ENCODE measurements at regions not wholly inside any gene's neighbourhood (a gene's known extent, or its start where the extent isn't known, plus 50 kb on each side); places are given as distances from the start of the nearest gene placed in this dataset.

DNA sequence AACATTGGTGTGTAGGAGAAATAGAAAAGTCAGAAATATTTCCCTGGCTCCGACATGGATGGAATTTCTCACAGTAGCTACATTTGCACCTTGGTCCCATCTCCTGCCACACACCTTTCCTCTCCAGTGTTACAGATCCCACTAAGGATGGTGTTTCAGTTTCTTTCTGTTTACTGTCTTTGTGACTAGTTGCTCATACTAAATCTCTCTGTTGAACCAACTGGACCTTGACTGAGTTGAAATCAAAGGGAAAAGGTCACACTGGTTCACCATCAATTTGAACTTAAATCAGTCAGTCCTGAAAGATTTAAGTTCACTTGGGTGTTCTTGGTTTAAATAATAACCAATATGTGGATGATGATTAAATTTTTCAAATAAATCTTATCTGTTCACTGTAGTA lies 754.2 kb downstream of the OTOL1 start:
- no peak overlapping the region for H3K4me3 ChIP-seq (replicated peaks; ENCODE audit: low read depth, low read length)
- no peak for DNase-seq (ENCODE audit: low read depth)
- TF ChIP-seq CTCF (IDR thresholded peaks at IDR 0.05; ENCODE audit: low read length, missing control alignments), result no peak

- TF ChIP-seq CTCF (IDR thresholded peaks at IDR 0.05; ENCODE audit: low read length, missing control alignments), result no peak
- no peak overlapping the region for H3K4me3 ChIP-seq (replicated peaks; ENCODE audit: low read depth, low read length)
- no peak for DNase-seq (ENCODE audit: low read depth)
Measured at GRCh38 chr3:162262129-162262528, 765.5 kb downstream of the OTOL1 start.

DNA sequence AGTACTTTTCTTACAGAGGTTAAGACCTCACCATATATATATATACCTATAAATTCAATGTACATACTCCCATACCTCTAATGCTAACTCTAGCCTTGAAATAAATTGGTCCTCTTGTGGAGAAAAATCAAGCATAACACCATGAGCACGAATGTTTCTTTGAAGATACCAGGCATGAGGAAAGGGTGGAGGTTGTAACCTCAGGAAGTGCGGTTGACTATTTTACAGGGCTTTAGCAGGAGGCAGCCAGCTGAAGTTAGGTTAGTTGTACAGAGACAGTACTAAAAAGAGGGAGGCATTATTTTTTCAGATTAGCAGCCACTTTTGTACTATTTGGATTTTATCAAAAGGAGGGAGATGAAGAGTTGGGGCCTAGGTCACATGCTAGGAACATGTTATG lies 767.0 kb downstream of the OTOL1 start:
- no peak for TF ChIP-seq CTCF (IDR thresholded peaks at IDR 0.05; ENCODE audit: low read length, missing control alignments)
- DNase-seq (ENCODE audit: low read depth), result no peak
- H3K4me3 ChIP-seq (replicated peaks; ENCODE audit: low read depth, low read length), result no peak overlapping the region

DNA sequence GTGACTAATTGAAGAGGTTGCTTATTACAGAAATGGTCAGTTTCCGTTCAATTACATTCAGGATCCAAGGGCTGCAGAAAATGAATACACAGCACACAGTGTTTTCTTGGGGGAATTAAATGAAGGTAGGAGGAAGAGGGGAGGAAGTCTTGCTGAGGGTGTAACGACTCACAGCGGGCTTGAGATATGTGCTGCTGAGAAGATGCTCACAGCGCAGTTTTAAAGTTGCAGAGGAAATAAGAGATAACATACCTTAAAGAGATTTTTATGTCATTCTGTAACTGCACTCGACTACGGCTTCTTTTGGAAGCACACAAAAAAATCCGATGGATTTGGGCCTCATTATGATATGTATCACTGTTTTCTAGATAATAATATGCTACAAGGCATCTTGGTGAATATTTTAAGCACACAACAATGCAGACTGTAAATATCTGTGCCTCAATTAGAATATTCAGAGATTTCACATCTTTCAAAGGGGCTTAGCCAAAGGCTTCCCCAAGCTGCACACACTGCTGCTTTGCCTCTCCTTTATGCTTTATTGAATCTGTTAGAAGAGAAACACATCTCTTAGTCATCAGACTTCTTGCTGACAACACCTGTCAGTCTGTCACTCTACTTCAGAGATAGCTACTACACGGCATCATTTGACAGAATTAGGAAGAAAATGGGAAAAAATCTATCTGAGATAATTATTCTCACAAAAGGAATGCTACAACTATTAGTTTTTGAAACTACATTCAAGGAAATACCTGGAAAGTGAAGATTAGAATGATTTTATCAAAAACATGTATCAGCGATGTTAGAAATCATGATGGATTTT lies 773.2 kb downstream of the OTOL1 start:
- DNase-seq (ENCODE audit: low read depth), result no peak
- no peak overlapping the region for H3K4me3 ChIP-seq (replicated peaks; ENCODE audit: low read depth, low read length)
- TF ChIP-seq CTCF (IDR thresholded peaks at IDR 0.05; ENCODE audit: low read length, missing control alignments), result no peak

GRCh38 chr3:162274070-162274469 lies 777.5 kb downstream of the OTOL1 start:
- no peak for TF ChIP-seq CTCF (IDR thresholded peaks at IDR 0.05; ENCODE audit: low read length, missing control alignments)
- no peak overlapping the region for H3K4me3 ChIP-seq (replicated peaks; ENCODE audit: low read depth, low read length)
- DNase-seq (ENCODE audit: low read depth), result no peak

- no peak overlapping the region for H3K4me3 ChIP-seq (replicated peaks; ENCODE audit: low read depth, low read length)
- TF ChIP-seq CTCF (IDR thresholded peaks at IDR 0.05; ENCODE audit: low read length, missing control alignments), result no peak
- DNase-seq (ENCODE audit: low read depth), result no peak
Measured at GRCh38 chr3:162278834-162279233, 782.2 kb downstream of the OTOL1 start.

DNA sequence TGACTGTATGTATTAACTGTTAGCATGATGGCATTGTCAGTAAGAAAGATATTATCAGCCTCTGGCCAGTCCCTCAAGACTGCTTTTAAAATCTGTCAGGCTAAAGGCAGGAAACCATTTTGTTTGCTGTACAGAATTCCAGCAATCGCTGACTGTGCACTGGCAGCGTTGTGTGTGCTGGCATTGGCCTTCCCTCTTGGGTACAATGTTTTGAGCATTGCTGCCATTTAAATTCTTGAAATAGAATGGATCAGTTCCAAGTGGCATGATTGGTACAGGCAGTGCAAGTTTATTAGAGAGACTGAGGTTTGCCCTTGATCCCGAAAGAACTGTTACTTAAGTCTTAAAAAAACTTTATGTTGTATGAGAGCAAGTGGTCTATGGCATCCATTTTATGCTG lies 788.7 kb downstream of the OTOL1 start:
- no peak for TF ChIP-seq CTCF (IDR thresholded peaks at IDR 0.05; ENCODE audit: low read length, missing control alignments)
- DNase-seq (ENCODE audit: low read depth), result no peak
- H3K4me3 ChIP-seq (replicated peaks; ENCODE audit: low read depth, low read length), result no peak overlapping the region
